ENCODE measurements at regions not wholly inside any gene's neighbourhood (a gene's known extent, or its start where the extent isn't known, plus 50 kb on each side); places are given as distances from the start of the nearest gene placed in this dataset.

GRCh38 chr6:108777536-108777935, 70.7 kb upstream of the ARMC2 start:
- Histone ChIP-seq H3K4me3 (no peak overlapping the region), H3K27me3 (replicated peaks; ENCODE audit: insufficient read depth) (no peaks in the 10 kb centered on the region), H3K9me3 (ENCODE audit: low read depth) (no peaks in the 10 kb centered on the region), H3F3A (ENCODE audit: insufficient read depth) (peaks cover 24% of the 10 kb centered on the region), H3K4me1 (ENCODE audit: insufficient read depth) (peaks cover 24% of the 10 kb centered on the region), H3K79me2 (ENCODE audit: insufficient read depth) (no peaks in the 10 kb centered on the region), H3K9ac (no peak overlapping the region), H3K4me2 (ENCODE audit: unreplicated experiment) (no peak overlapping the region), H3K36me3 (ENCODE audit: low read depth) (no peaks in the 10 kb centered on the region), H4K20me1 (ENCODE audit: insufficient read depth) (no peaks in the 10 kb centered on the region), H2AFZ (no peak overlapping the region), H3K9me2 (ENCODE audit: insufficient read depth) (no peaks in the 10 kb centered on the region), H3K27ac (no peak overlapping the region)
- TF ChIP-seq EZH2 (IDR thresholded peaks at IDR 0.05; ENCODE audit: insufficient read depth, poor library complexity, severe bottlenecking), result no peak
- no peak for TF ChIP-seq EZH2phosphoT487 (IDR thresholded peaks at IDR 0.05; ENCODE audit: insufficient read depth, low read depth)
- no peak for DNase-seq
- in situ Hi-C loops (cut with MboI), result no loop called here
- WGBS, 2 experiments (ENCODE audit: low coverage in 1 of 2, low lambda C conversion rate in 2 of 2, missing lambda C conversion rate in 2 of 2), result 61 to 62% methylated on average over 5 of the region's 5 CpGs

GRCh38 chr6:108778421-108779186, 69.6 kb upstream of the ARMC2 start:
- TF ChIP-seq EZH2phosphoT487 (IDR thresholded peaks at IDR 0.05; ENCODE audit: insufficient read depth, low read depth), result no peak
- TF ChIP-seq EZH2 (IDR thresholded peaks at IDR 0.05; ENCODE audit: insufficient read depth, poor library complexity, severe bottlenecking), result no peak
- H3F3A ChIP-seq (ENCODE audit: insufficient read depth), result peaks cover 34% of the 10 kb centered on the region
- 92% methylated on average over 7 of the region's 7 CpGs for WGBS, 2 experiments (ENCODE audit: low coverage in 1 of 2, low lambda C conversion rate in 2 of 2, missing lambda C conversion rate in 2 of 2)
- no peak for DNase-seq
- H3K9me3 ChIP-seq (ENCODE audit: low read depth), result no peaks in the 10 kb centered on the region
- no peak overlapping the region for H3K9ac ChIP-seq
- H3K4me1 ChIP-seq (ENCODE audit: insufficient read depth), result peaks cover 33% of the 10 kb centered on the region
- H3K9me2 ChIP-seq (ENCODE audit: insufficient read depth), result no peaks in the 10 kb centered on the region
- H3K27ac ChIP-seq, result no peak overlapping the region
- H3K27me3 ChIP-seq (replicated peaks; ENCODE audit: insufficient read depth), result no peaks in the 10 kb centered on the region
- H3K79me2 ChIP-seq (ENCODE audit: insufficient read depth), result no peaks in the 10 kb centered on the region
- H4K20me1 ChIP-seq (ENCODE audit: insufficient read depth), result no peaks in the 10 kb centered on the region
- no peak overlapping the region for H2AFZ ChIP-seq
- no peak overlapping the region for H3K4me3 ChIP-seq
- in situ Hi-C loops (cut with MboI), result no loop called here
- H3K4me2 ChIP-seq (ENCODE audit: unreplicated experiment), result no peak overlapping the region
- H3K36me3 ChIP-seq (ENCODE audit: low read depth), result no peaks in the 10 kb centered on the region

GRCh38 chr6:108779536-108780275, 68.5 kb upstream of the ARMC2 start:
- H3K36me3 ChIP-seq (ENCODE audit: low read depth), result no peaks in the 10 kb centered on the region
- H3K79me2 ChIP-seq (ENCODE audit: insufficient read depth), result no peaks in the 10 kb centered on the region
- H3K27ac ChIP-seq, result peak overlapping the region; percentile 16
- H4K20me1 ChIP-seq (ENCODE audit: insufficient read depth), result no peaks in the 10 kb centered on the region
- no peaks in the 10 kb centered on the region for H3K27me3 ChIP-seq (replicated peaks; ENCODE audit: insufficient read depth)
- no peak overlapping the region for H2AFZ ChIP-seq
- no peak for TF ChIP-seq EZH2 (IDR thresholded peaks at IDR 0.05; ENCODE audit: insufficient read depth, poor library complexity, severe bottlenecking)
- no peak for TF ChIP-seq EZH2phosphoT487 (IDR thresholded peaks at IDR 0.05; ENCODE audit: insufficient read depth, low read depth)
- H3K4me3 ChIP-seq, result 0 out of 2 replicates have a peak overlapping the region, but pooled peaks have one; percentile 1
- in situ Hi-C loops (cut with MboI), result no loop called here
- H3K4me1 ChIP-seq (ENCODE audit: insufficient read depth), result peaks cover 33% of the 10 kb centered on the region
- no peaks in the 10 kb centered on the region for H3K9me3 ChIP-seq (ENCODE audit: low read depth)
- H3K4me2 ChIP-seq (ENCODE audit: unreplicated experiment), result peak overlapping the region; percentile 39
- WGBS, 2 experiments (ENCODE audit: low coverage in 1 of 2, low lambda C conversion rate in 2 of 2, missing lambda C conversion rate in 2 of 2), result 62 to 63% methylated on average over 6 of the region's 6 CpGs
- H3K9ac ChIP-seq, result no peak overlapping the region
- peaks cover 34% of the 10 kb centered on the region for H3F3A ChIP-seq (ENCODE audit: insufficient read depth)
- peak; percentile 42 for DNase-seq
- no peaks in the 10 kb centered on the region for H3K9me2 ChIP-seq (ENCODE audit: insufficient read depth)

DNA sequence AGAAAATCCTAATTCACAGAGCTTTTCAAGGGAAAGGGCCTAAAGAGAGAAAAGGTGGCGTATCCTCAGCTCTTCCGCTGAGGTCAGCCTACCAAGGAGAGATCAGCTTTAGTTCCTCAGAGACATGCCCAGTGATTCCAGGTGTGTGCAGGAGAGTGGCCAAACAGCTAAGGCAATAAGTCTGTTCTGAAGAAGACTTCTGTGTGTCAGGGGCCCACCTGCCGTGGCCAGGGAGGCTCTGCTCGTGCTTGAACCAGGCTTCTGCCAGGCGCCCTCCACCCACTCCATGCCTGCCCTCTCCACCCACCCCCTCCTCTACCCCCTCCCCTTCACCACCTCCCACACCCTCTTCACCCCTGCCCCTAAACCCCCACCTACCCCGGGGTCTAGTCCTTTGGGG, 67.4 kb upstream of the ARMC2 start:
- in situ Hi-C loops (cut with MboI), result no loop called here

More for the DNA sequence above, 67.4 kb upstream of the ARMC2 start:
- no peak overlapping the region for H2AFZ ChIP-seq
- TF ChIP-seq EZH2 (IDR thresholded peaks at IDR 0.05; ENCODE audit: insufficient read depth, poor library complexity, severe bottlenecking) (no peak), EZH2phosphoT487 (IDR thresholded peaks at IDR 0.05; ENCODE audit: insufficient read depth, low read depth) (no peak)
- no peak overlapping the region for H3K4me3 ChIP-seq
- H3K27ac ChIP-seq, result no peak overlapping the region
- H3K36me3 ChIP-seq (ENCODE audit: low read depth), result no peaks in the 10 kb centered on the region
- no peak overlapping the region for H3K9ac ChIP-seq
- peaks cover 34% of the 10 kb centered on the region for H3F3A ChIP-seq (ENCODE audit: insufficient read depth)
- no peaks in the 10 kb centered on the region for H3K9me2 ChIP-seq (ENCODE audit: insufficient read depth)
- H3K27me3 ChIP-seq (replicated peaks; ENCODE audit: insufficient read depth), result no peaks in the 10 kb centered on the region
- H3K79me2 ChIP-seq (ENCODE audit: insufficient read depth), result no peaks in the 10 kb centered on the region
- no peak for DNase-seq
- H3K4me2 ChIP-seq (ENCODE audit: unreplicated experiment), result no peak overlapping the region
- WGBS, 2 experiments (ENCODE audit: low coverage in 1 of 2, low lambda C conversion rate in 2 of 2, missing lambda C conversion rate in 2 of 2), result 80 to 84% methylated on average over 5 to 6 of the region's 6 CpGs
- H4K20me1 ChIP-seq (ENCODE audit: insufficient read depth), result no peaks in the 10 kb centered on the region
- H3K4me1 ChIP-seq (ENCODE audit: insufficient read depth), result peaks cover 33% of the 10 kb centered on the region
- H3K9me3 ChIP-seq (ENCODE audit: low read depth), result no peaks in the 10 kb centered on the region
